Astrocyte of the spinal cord (primary cell): ENCODE measurements at regions not wholly inside any gene's neighbourhood (a gene's known extent, or its start where the extent isn't known, plus 50 kb on each side); places are given as distances from the start of the nearest gene placed in this dataset.

Source experiments
- DNase-seq: peaks from one replicate; pipeline ENCODE4 v3.0.0; 2011; ENCODE audit warnings: low read depth, low spot score
- H3K4me3 ChIP-seq: 2 replicates; pipeline ENCODE4 v1.5.1; 2011; ENCODE audit warnings: low read depth, mild to moderate bottlenecking, low read length, moderate library complexity
- in situ Hi-C: cut with HindIII; loops from 2 replicates; pipeline ENCODE4 v1.10.0; 2017; ENCODE audit warnings: low sequenced_read_pairs
- TF ChIP-seq, protein P1 (sequence below): IDR thresholded peaks from 2 replicates; pipeline ENCODE4 v1.5.1; 2012; ENCODE audit warnings: low read depth, mild to moderate bottlenecking, low read length, inconsistent platforms

GRCh38 chr13:24076636-24077035, 83.9 kb upstream of the SPATA13 start:
- TF ChIP-seq, protein P1, sequence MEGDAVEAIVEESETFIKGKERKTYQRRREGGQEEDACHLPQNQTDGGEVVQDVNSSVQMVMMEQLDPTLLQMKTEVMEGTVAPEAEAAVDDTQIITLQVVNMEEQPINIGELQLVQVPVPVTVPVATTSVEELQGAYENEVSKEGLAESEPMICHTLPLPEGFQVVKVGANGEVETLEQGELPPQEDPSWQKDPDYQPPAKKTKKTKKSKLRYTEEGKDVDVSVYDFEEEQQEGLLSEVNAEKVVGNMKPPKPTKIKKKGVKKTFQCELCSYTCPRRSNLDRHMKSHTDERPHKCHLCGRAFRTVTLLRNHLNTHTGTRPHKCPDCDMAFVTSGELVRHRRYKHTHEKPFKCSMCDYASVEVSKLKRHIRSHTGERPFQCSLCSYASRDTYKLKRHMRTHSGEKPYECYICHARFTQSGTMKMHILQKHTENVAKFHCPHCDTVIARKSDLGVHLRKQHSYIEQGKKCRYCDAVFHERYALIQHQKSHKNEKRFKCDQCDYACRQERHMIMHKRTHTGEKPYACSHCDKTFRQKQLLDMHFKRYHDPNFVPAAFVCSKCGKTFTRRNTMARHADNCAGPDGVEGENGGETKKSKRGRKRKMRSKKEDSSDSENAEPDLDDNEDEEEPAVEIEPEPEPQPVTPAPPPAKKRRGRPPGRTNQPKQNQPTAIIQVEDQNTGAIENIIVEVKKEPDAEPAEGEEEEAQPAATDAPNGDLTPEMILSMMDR, result no peak
- DNase-seq, result no peak
- in situ Hi-C loops, result no loop called here
- no peak overlapping the region for H3K4me3 ChIP-seq

DNA sequence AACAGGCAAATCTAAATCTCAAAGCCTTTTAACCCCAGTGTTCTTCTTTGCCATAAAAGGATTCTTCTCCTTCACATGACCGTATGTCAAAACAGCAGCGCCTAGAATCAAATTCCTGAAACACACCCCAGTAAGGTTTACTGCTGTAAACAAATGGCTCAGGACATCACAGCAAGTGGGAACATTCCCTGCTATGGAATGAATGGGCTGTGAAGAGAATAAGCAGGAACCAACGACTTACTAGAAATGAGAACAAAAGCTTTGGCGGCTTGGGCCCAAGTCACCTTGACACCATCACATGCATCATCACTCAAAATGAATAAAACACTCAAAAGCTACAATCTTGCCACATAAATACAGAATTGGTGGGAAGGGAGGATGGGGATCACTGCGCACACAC, 80.4 kb upstream of the SPATA13 start:
- in situ Hi-C loops, result no loop called here
- no peak overlapping the region for H3K4me3 ChIP-seq
- DNase-seq, result no peak
- TF ChIP-seq, protein P1, result no peak

DNA sequence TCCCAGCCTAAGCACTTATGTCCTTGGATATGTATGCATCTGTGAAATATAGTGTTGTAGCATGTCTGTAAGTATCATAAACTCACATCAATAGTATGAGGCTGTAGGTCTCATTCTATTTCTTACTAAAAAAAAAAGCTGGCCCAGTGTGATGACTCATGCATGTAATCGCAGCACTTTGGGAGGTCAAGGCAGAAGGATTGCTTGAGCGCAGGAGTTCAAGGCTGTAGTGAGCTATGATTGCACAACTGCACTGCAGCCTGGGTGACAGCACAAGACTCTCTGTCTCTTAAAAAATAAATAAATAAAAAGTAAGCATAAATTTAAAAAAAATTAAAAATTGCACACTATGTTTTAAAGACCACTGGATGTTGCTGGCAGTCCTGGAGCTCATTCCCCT, 79.1 kb upstream of the SPATA13 start:
- in situ Hi-C loops, result no loop called here
- DNase-seq, result no peak
- TF ChIP-seq, protein P1, result no peak
- H3K4me3 ChIP-seq, result no peak overlapping the region

DNA sequence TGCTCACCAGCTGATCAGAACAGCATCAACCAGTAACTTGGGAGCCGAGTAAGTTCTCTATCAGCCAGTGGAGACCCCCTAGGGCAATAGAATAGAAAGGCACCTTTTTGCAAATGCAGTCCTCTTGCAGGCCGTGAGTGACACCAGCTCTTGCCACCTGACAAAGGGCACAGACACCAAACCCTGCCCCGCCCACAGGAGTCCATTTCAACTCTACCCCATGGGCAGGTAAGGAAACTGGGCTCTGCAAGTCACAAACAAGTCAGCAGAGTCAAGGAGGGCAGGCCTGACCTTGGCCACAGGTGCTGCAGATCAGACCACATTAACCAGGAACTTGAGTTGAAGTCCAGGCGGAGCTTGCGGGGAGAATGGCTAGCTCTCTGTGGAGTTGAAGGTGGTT, 77.4 kb upstream of the SPATA13 start:
- H3K4me3 ChIP-seq, result no peak overlapping the region
- in situ Hi-C loops, result no loop called here
- TF ChIP-seq, protein P1, result no peak
- no peak for DNase-seq

GRCh38 chr13:24083722-24084421, 76.6 kb upstream of the SPATA13 start:
- TF ChIP-seq, protein P1, result no peak
- no peak overlapping the region for H3K4me3 ChIP-seq
- DNase-seq, result no peak
- in situ Hi-C loops, result no loop called here

GRCh38 chr13:24085662-24086061, 74.9 kb upstream of the SPATA13 start:
- no peak for DNase-seq
- in situ Hi-C loops, result no loop called here
- H3K4me3 ChIP-seq, result no peak overlapping the region
- TF ChIP-seq, protein P1, result no peak
